H1 (cell line): ENCODE measurements at regions not wholly inside any gene's neighbourhood (a gene's known extent, or its start where the extent isn't known, plus 50 kb on each side); places are given as distances from the start of the nearest gene placed in this dataset.

Experiments used
- CTCF ChIA-PET: fragments of 300-600 bp; sonication (Branson Sonifier 250); formaldehyde crosslinking; loops from one replicate; lab custom pipeline; 2021; ENCODE audit not compliant: partially characterized antibody; lab: Charles Lee
- POLR2A ChIA-PET: fragments of 300-600 bp; sonication (Branson Sonifier 250); formaldehyde crosslinking; loops from one replicate; lab custom pipeline; 2021; ENCODE audit warnings: inconsistent platforms; ENCODE audit not compliant: partially characterized antibody; lab: Charles Lee
- DNase-seq, 2 experiments: peaks; one replicate each; pipeline versions ENCODE4 v3.0.0 to v3.0.0-alpha.2; 2010 to 2022; ENCODE audit warnings: low spot score in 2 of 2, low read depth in 1 of 2, mixed read lengths in 1 of 2
- FAIRE-seq: peaks from 2 replicates; lab custom pipeline; 2011; peaks lifted over from hg19 to GRCh38; lab: Jason Lieb, UNC
- H2AFZ ChIP-seq: 2 replicates; pipeline ENCODE4 v1.8.1; 2012; ENCODE audit warnings: low read length, inconsistent platforms
- H2AK5ac ChIP-seq: 2 replicates; pipeline ENCODE4 v1.6.1; 2013; ENCODE audit warnings: low read depth, low read length
- H2BK120ac ChIP-seq: replicated peaks from 2 replicates; pipeline ENCODE3; 2013; ENCODE audit warnings: low read depth, low read length, inconsistent platforms
- H2BK12ac ChIP-seq: 2 replicates; pipeline ENCODE4 v1.6.1; 2013; ENCODE audit warnings: low read depth, low read length
- H2BK15ac ChIP-seq: 2 replicates; pipeline ENCODE4 v1.6.1; 2013; ENCODE audit warnings: low read length
- H2BK20ac ChIP-seq: 2 replicates; pipeline ENCODE4 v1.6.1; 2013; ENCODE audit warnings: low read length
- H2BK5ac ChIP-seq: 2 replicates; pipeline ENCODE4 v1.6.1; 2013; ENCODE audit warnings: low read depth, low read length
- H3K14ac ChIP-seq: 2 replicates; pipeline ENCODE4 v1.6.1; 2013; ENCODE audit warnings: inconsistent platforms; ENCODE audit not compliant: insufficient read length
- H3K18ac ChIP-seq: 2 replicates; pipeline ENCODE4 v1.6.1; 2013; ENCODE audit warnings: low read length; ENCODE audit errors: extremely low read depth
- H3K23ac ChIP-seq: 2 replicates; pipeline ENCODE4 v1.6.1; 2013; ENCODE audit warnings: inconsistent platforms; ENCODE audit not compliant: insufficient read length
- H3K23me2 ChIP-seq: 2 replicates; pipeline ENCODE4 v1.6.1; 2013; ENCODE audit warnings: low read depth, low read length
- H3K27ac ChIP-seq: 2 replicates; pipeline ENCODE4 v1.6.1; 2011; ENCODE audit warnings: low read depth, low read length, inconsistent platforms
- H3K27me3 ChIP-seq, 4 experiments: replicated peaks in 1 of 4; 1 replicate in 1 of 4; 2 replicates in 3 of 4; pipeline versions ENCODE4 v1.6.1 to v1.8.1; 2011 to 2013; ENCODE audit warnings: low read length in 3 of 4, mild to moderate bottlenecking in 3 of 4, inconsistent platforms in 2 of 4, mixed read lengths in 2 of 4, moderate library complexity in 1 of 4; ENCODE audit not compliant: control insufficient read depth in 3 of 4, insufficient read depth in 3 of 4; ENCODE audit errors: extremely low read depth in 1 of 4
- H3K36me3 ChIP-seq, 4 experiments: 2 replicates each; pipeline versions ENCODE4 v1.6.1 to v1.8.1; 2011 to 2013; ENCODE audit warnings: mild to moderate bottlenecking in 4 of 4, low read length in 3 of 4, moderate library complexity in 2 of 4, control low read depth in 1 of 4, inconsistent platforms in 1 of 4; ENCODE audit not compliant: insufficient read depth in 4 of 4, control insufficient read depth in 2 of 4
- H3K4ac ChIP-seq: replicated peaks from 2 replicates; pipeline ENCODE3; 2013; ENCODE audit warnings: low read length, low read depth, mixed read lengths, inconsistent platforms; ENCODE audit not compliant: insufficient read length
- H3K4me1 ChIP-seq, 4 experiments: replicated peaks in 1 of 4; 1 replicate in 1 of 4; 2 replicates in 3 of 4; pipeline versions ENCODE4 v1.6.1 to v1.8.1; 2011 to 2013; ENCODE audit warnings: low read length in 3 of 4, inconsistent platforms in 2 of 4, mixed read lengths in 1 of 4; ENCODE audit not compliant: insufficient read depth in 4 of 4, control insufficient read depth in 3 of 4
- H3K4me2 ChIP-seq, 2 experiments: 2 replicates each; pipeline versions ENCODE4 v1.6.1 to v1.8.1; 2011 to 2013; ENCODE audit warnings: low read depth in 2 of 2, low read length in 2 of 2, control low read depth in 1 of 2, inconsistent platforms in 1 of 2, mild to moderate bottlenecking in 1 of 2; ENCODE audit not compliant: insufficient read depth in 1 of 2
- H3K4me3 ChIP-seq, 4 experiments: fragments of 200-600, 300-600 bp in 1 of 4; sonication (generic), shearing (Covaris generic), sonication (Bioruptor Twin) in 1 of 4; 2 replicates each; pipeline versions ENCODE4 v1.5.1 to v1.8.1; 2011 to 2016; ENCODE audit warnings: low read length in 4 of 4, low read depth in 3 of 4, control low read depth in 2 of 4, inconsistent platforms in 2 of 4, mild to moderate bottlenecking in 2 of 4, mixed read lengths in 1 of 4, moderate library complexity in 1 of 4; ENCODE audit not compliant: insufficient read depth in 2 of 4; ENCODE audit errors: extremely low read depth in 1 of 4
- H3K56ac ChIP-seq: replicated peaks from 2 replicates; pipeline ENCODE3; 2013; ENCODE audit warnings: low read depth, mild to moderate bottlenecking, mixed read lengths, low read length, inconsistent platforms; ENCODE audit not compliant: insufficient read length
- H3K79me1 ChIP-seq: 2 replicates; pipeline ENCODE4 v1.6.1; 2013; ENCODE audit warnings: low read depth, low read length, control low read depth
- H3K79me2 ChIP-seq, 2 experiments: 2 replicates each; pipeline versions ENCODE4 v1.6.1 to v1.8.1; 2012 to 2013; ENCODE audit warnings: low read length in 2 of 2, mild to moderate bottlenecking in 2 of 2, inconsistent platforms in 1 of 2; ENCODE audit not compliant: insufficient read depth in 2 of 2, control insufficient read depth in 1 of 2
- H3K9ac ChIP-seq, 4 experiments: replicated peaks in 1 of 4; 1 replicate in 1 of 4; 2 replicates in 3 of 4; pipeline versions ENCODE4 v1.6.1 to v1.8.1; 2011 to 2013; ENCODE audit warnings: low read depth in 3 of 4, low read length in 3 of 4, control low read depth in 2 of 4, mild to moderate bottlenecking in 2 of 4, moderate library complexity in 2 of 4, inconsistent platforms in 1 of 4; ENCODE audit errors: extremely low read depth in 1 of 4
- H3K9me3 ChIP-seq, 2 experiments: 2 replicates each; pipeline versions ENCODE4 v1.6.1 to v1.8.1; 2012 to 2013; ENCODE audit warnings: mild to moderate bottlenecking in 2 of 2, moderate library complexity in 2 of 2, control low read depth in 1 of 2, inconsistent platforms in 1 of 2, low read depth in 1 of 2, low read length in 1 of 2, mixed read lengths in 1 of 2; ENCODE audit not compliant: insufficient read depth in 2 of 2
- H4K20me1 ChIP-seq, 2 experiments: replicated peaks in 1 of 2; 2 replicates each; pipeline versions ENCODE3 to v1.8.1; 2011 to 2013; ENCODE audit warnings: inconsistent platforms in 2 of 2, low read length in 2 of 2, mild to moderate bottlenecking in 1 of 2; ENCODE audit not compliant: insufficient read depth in 2 of 2, control insufficient read depth in 1 of 2
- H4K5ac ChIP-seq: 2 replicates; pipeline ENCODE4 v1.6.1; 2013; ENCODE audit warnings: low read length, low read depth, mixed read lengths, inconsistent platforms; ENCODE audit not compliant: insufficient read length
- H4K8ac ChIP-seq: 2 replicates; pipeline ENCODE4 v1.8.0; 2013; ENCODE audit warnings: mild to moderate bottlenecking, moderate library complexity, low read length, inconsistent platforms; ENCODE audit not compliant: insufficient read depth; ENCODE audit errors: extremely low read depth
- H4K91ac ChIP-seq: replicated peaks from 2 replicates; pipeline ENCODE3; 2013; ENCODE audit warnings: low read length, mixed read lengths, inconsistent platforms; ENCODE audit not compliant: insufficient read length
- BRCA1 ChIP-seq: IDR thresholded peaks from 2 replicates; pipeline ENCODE4 v1.6.1; 2012; ENCODE audit warnings: low read depth, low read length, improper control_type of control experiment
- CBX8 ChIP-seq: fragments of 300-800, 300-1000 bp; sonication (generic); IDR thresholded peaks from 2 replicates; pipeline ENCODE4 v1.7.1; 2016; ENCODE audit warnings: low read depth, low read length, borderline replicate concordance
- CEBPB ChIP-seq: IDR thresholded peaks from 2 replicates; pipeline ENCODE4 v1.6.1; 2012; ENCODE audit warnings: low read depth, low read length
- JUN ChIP-seq: IDR thresholded peaks from 2 replicates; pipeline ENCODE4 v1.6.1; 2011; ENCODE audit warnings: low read depth, mild to moderate bottlenecking, improper control_type of control experiment, low read length
- KDM4A ChIP-seq: IDR thresholded peaks from one replicate; pipeline ENCODE4 v1.7.1; 2012; ENCODE audit warnings: low read depth, mild to moderate bottlenecking, moderate library complexity, low read length, inconsistent platforms; ENCODE audit not compliant: severe bottlenecking
- PHF8 ChIP-seq: fragments of 200-600 bp; sonication (generic); conservative IDR thresholded peaks from 2 replicates; pipeline ENCODE4 v1.7.1; 2012; ENCODE audit warnings: low read depth, mild to moderate bottlenecking, inconsistent platforms, low read length, moderate library complexity
- RFX5 ChIP-seq: IDR thresholded peaks from 2 replicates; pipeline ENCODE4 v1.6.1; 2011; ENCODE audit warnings: low read depth, low read length, improper control_type of control experiment, borderline replicate concordance
- TEAD4 ChIP-seq: IDR thresholded peaks from 2 replicates; pipeline ENCODE4 v1.6.1; 2012; ENCODE audit warnings: low read depth, low read length, inconsistent platforms, mixed read lengths
- WGBS, 2 experiments: shearing (Covaris generic) in 1 of 2; methylation state at CpG; one replicate each; pipeline versions ENCODE4 v1.1.6 to v1.1.7; 2013 to 2015; ENCODE audit warnings: low lambda C conversion rate in 2 of 2, mixed read lengths in 2 of 2, inconsistent platforms in 1 of 2, low coverage in 1 of 2, missing lambda C conversion rate in 1 of 2; ENCODE audit not compliant: insufficient replicate concordance in 2 of 2, insufficient coverage in 1 of 2, insufficient read length in 1 of 2; ENCODE audit errors: extremely low coverage in 1 of 2, missing lambda C conversion rate in 1 of 2; 5-methylcytosine and 5-hydroxymethylcytosine counted together

DNA sequence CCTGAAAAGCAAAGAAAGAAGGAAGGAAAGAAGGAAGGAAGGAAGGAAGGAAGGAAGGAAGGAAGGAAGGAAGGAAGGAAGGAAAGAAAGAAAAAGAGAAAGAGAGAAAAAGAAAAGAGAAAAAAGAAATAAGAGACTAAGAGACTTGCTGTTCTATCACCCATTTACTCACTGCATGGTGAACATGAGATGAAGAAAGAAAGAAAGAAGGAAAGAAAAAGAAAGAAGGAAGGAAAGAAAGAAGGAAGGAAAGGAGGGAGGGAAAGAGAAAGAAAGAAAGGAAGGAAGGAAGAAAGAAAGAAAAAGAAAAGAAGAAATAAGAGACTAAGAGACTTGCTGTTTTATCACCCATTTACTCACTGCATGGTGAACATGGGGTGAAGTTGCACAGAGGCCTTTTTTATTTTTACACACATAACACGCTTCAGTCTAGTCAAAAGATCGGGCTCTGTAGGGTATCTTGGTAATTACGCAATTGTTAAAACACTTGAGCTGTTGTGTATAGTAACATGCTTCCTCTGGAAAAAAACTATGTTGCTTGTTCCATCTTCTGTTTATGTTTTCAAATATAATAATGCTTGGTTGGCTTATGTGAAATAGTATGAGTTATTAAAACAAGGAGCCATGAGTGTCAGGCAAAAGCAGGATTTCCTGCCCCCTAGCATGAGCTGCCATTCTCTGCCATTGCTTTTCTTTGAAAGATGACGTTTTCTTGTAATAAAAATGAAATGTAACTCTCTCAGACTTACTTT is 119.3 kb upstream of the ZNF608 start:
- no peak overlapping the region for H3K27ac ChIP-seq
- H3K4me1 ChIP-seq: peaks cover 0 to 8% (median 4%) of the 10 kb centered on the region in 4 experiments; a peak in 4 of 7 replicates
- H4K5ac ChIP-seq: no peak overlapping the region
- no peak overlapping the region for H3K4me3 ChIP-seq
- H2BK15ac ChIP-seq: no peak overlapping the region
- H3K9me3 ChIP-seq: no peaks in the 10 kb centered on the region; a peak in 1 of 4 replicates
- H3K18ac ChIP-seq: no peak overlapping the region
- H4K91ac ChIP-seq: no peak overlapping the region
- H2BK120ac ChIP-seq: no peak overlapping the region
- H4K20me1 ChIP-seq: no peaks in the 10 kb centered on the region
- H4K8ac ChIP-seq: no peak overlapping the region
- POLR2A ChIA-PET: no interaction called here
- no peak overlapping the region for H2BK20ac ChIP-seq
- TF ChIP-seq CBX8 (no peak), TEAD4 (no peak), KDM4A (no peak), PHF8 (no peak), RFX5 (no peak), BRCA1 (no peak), JUN (no peak), CEBPB (peak; percentile 27; the same call in 1 of the 2 replicates)
- CTCF ChIA-PET: interaction anchor here (0.7 kb wide), 1 partner anchor 1184 kb away, joined by 3 read pairs; no protein-coding TSS in a partner anchor
- H3K79me1 ChIP-seq: no peaks in the 10 kb centered on the region
- H3K4me2 ChIP-seq: no peak overlapping the region
- no peak overlapping the region for H3K4ac ChIP-seq
- no peak overlapping the region for H2BK12ac ChIP-seq
- FAIRE-seq: no peak
- no peak overlapping the region for H3K23ac ChIP-seq
- H2BK5ac ChIP-seq: no peak overlapping the region
- DNase-seq: no peak
- no peaks in the 10 kb centered on the region for H3K79me2 ChIP-seq
- no peaks in the 10 kb centered on the region for H3K27me3 ChIP-seq
- 93% methylated on average over 4 of the region's 4 CpGs; no CpG with 5 or more reads in 1 of the 2 experiments for WGBS, 2 experiments
- H3K14ac ChIP-seq: no peak overlapping the region
- no peak overlapping the region for H2AK5ac ChIP-seq
- no peak overlapping the region for H2AFZ ChIP-seq
- H3K56ac ChIP-seq: no peak overlapping the region
- no peaks in the 10 kb centered on the region for H3K23me2 ChIP-seq
- H3K9ac ChIP-seq: no peak overlapping the region
- H3K36me3 ChIP-seq: no peaks in the 10 kb centered on the region
